GM18499 (cell line): ENCODE measurements at regions not wholly inside any gene's neighbourhood (a gene's known extent, or its start where the extent isn't known, plus 50 kb on each side); places are given as distances from the start of the nearest gene placed in this dataset.
"Not testable (repeated sequence)": the region's sequence is repeated elsewhere in the genome, so short reads cannot be mapped to it uniquely, and the experiment has no call there.

Experiments
- ATAC-seq: cut with Tn5 transposase; IDR thresholded peaks from one replicate; pipeline ENCODE4 v1.9.1; 2021; ENCODE audit warnings: moderate number of reproducible peaks; ENCODE audit not compliant: insufficient read depth, unreplicated experiment

DNA sequence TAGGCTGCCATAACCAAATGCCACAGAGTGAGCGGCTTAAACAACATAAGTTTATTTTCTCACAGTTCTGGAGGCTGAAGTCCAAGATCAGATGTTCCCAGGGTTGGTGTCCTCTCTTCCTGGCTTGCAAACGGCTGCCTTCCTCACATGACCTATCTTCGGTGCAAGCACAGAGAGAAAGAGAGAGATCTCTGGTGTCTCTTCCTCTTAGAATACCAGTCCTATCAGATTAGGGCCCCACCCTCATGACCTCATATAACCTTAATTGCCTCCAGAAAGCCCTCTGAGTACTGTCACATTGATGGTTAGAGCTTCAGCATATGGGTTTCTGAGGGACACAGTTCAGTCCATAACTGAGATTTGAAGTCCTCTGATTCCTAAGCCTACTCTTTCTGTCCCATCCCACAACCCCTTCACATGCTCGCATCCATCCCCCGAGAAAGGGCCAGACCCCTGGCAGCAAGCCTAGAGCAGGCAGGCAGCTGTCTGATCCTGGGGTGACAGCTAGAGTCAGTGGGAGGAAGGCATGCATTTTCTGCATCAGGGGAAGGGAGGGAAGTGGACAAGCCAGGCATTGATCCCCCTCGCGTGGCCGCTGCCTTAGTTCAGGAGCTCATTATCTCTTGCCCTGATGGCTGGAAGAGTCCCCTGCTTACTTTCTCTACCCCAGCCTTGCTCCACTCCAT lies 114.1 kb downstream of the FAR1 start:
- no peak for ATAC-seq

GRCh38 chr11:13784441-13784840 lies 116.0 kb downstream of the FAR1 start:
- ATAC-seq: no peak

- ATAC-seq: no peak
These were observed 116.4 kb downstream of the FAR1 start for GRCh38 chr11:13784855-13785254.

DNA sequence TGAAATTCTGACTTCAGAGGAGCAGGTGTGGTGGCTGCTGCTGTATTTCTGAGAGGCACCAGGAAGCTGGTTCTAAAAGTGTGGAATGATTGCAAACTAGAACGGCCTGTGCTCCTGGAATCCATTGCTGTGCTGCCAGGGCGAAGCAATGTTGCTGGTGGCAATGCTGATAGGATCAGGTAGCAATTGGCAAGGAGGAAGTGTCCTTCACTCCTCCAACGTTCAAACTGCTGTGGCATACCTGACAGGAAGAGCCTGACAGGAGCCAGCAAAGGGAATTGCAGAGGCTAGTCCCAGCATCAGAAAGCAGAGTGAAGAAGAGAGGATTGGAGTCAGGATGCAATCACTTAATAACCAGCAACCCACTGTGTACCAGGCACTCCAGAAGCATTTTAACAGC lies 118.2 kb downstream of the FAR1 start:
- no peak for ATAC-seq

- ATAC-seq: not testable (repeated sequence)
These were observed 129.1 kb downstream of the FAR1 start for GRCh38 chr11:13797616-13798015.

- ATAC-seq: no peak
These were observed 132.4 kb downstream of the FAR1 start for GRCh38 chr11:13800901-13801300.

DNA sequence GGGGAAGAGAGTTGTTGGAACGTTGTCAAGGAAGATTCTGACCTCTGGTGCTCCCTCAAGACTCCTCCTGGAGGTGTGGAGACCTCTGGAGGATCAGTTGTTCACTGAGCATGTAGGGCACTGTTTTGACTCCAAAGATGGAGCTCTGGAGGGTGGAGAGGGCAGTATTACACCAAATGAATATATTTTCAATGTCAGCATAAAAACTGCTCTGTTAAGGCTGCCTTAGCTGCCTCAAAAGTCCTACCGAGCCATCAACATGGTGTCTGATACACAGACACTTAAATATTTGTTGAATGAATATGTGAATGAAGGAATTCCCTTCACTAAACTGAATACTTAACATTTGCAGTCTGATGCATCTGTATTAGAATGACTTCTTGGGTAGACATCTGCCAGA lies 144.2 kb upstream of the SPON1 start:
- ATAC-seq: no peak

GRCh38 chr11:13826505-13827278 lies 135.8 kb upstream of the SPON1 start:
- no peak for ATAC-seq

- ATAC-seq: no peak
These were observed 130.8 kb upstream of the SPON1 start for GRCh38 chr11:13831696-13832095.

- ATAC-seq: no peak
These were observed 128.1 kb upstream of the SPON1 start for GRCh38 chr11:13834463-13834862.

DNA sequence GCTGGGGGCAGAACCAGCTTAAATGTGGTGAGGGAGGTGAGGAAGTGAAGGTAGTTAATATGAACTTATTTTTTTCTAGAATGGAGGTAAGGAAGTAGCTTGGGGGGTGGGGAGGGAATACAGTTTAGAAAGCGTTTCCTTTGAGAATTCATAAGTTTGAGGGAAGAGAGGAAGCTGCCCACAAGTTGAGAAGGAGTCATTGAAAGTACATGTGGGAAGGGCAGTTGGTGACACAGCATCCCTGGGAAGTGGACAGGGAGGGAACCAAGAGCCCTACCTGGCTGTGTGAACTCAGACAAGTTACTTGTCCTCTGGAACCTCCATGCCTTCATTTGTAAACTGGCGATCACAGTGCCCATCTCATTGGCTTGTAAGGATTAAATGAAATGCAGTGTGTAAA lies 125.9 kb upstream of the SPON1 start:
- no peak for ATAC-seq

DNA sequence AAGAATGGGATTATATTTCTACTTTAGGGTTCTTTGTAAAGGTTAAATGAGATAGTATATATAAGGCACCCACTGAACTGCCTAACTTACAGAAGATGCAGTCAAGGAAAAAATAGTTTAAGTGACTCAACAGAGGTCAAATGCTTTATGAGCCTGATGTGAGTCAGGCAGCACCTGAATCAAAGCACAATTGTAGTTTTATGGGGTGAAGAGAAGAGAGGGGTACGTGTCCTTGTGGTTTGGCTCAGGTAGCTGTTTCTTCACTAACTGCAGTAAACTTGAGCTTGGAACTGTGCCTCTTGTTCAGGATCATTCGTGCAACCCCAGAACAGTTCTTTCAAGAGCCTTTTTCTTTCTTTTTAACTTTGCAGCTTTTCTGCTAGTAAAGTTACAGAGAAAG lies 125.2 kb upstream of the SPON1 start:
- no peak for ATAC-seq

GRCh38 chr11:13841393-13841792 lies 121.1 kb upstream of the SPON1 start:
- ATAC-seq: no peak

DNA sequence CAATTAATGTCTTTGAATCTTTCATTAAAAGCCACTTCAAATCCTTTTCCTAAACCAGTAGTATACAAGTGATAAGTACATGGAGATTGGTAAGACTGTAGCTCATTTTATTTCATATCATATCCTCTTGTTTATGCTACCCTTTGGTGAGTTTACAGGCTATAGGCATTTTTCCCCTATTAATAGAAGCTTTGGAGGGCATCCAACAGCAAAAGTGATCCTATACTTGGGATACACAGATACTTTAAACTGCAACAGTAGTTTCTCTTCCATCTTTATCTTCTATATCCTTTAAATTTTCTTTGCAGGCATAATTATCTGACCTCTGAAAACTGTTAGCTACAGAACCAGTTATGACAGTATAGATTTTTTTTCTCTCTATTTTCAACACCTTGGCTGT lies 114.5 kb upstream of the SPON1 start:
- no peak for ATAC-seq

GRCh38 chr11:13850231-13851005 lies 112.1 kb upstream of the SPON1 start:
- no peak for ATAC-seq

DNA sequence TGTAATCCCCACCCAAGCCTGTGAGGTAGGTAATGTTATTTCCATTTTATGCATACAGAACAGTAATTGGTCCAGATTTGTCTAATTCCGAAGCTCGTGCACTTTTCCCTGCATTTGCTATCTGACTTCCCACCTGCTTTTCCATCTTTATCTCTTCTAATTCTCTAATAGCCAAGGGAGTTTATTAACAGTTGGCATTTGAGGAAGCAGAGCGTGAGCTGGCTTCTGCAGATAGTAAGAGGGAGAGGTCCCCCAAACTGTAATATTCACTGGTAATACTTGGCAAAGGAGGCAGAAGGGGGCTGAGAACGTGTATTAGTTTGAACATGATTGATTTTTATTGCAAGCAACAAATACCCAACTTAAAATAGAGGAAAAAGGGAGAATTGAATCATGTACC lies 110.8 kb upstream of the SPON1 start:
- no peak for ATAC-seq

GRCh38 chr11:13852481-13852880 lies 110.0 kb upstream of the SPON1 start:
- no peak for ATAC-seq

DNA sequence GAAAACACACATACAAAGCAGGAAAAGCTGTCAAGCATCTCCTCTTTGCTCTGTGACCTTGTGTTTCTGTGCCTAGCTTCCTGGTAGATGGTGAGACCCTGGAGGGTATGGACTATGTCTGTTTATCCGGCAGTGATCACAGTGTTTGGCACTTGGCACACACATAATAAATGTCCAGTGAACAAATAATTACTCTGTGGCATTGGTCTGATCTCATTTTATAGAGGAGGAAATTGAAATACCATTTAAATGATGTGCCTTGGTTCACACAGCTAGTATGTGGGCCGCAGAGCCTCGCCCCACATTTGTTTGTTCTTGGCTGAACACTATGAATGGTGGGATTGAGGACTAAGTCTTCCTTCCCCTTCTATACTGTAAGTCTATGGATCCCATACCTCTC lies 104.7 kb upstream of the SPON1 start:
- no peak for ATAC-seq

DNA sequence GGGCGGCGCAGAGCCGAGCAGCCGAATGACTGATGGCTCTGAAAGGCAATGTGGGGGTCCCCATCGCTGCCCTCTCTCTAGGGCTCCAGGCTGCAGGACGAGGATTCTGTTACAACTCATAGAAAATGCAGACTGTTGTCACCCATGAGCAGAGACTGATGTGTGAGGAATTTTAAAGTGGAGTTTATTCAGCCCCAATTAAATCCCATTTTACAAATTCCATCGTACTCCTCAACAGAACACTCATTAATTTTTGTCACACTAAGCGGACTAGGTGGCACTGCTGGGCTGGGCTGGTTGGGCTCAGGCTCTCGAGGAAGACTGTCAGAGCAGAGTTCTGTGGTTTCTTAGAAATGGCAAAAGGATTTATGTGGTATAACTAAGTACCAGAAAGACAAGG lies 102.6 kb upstream of the SPON1 start:
- ATAC-seq: no peak

- no peak for ATAC-seq
These were observed 101.1 kb upstream of the SPON1 start for GRCh38 chr11:13861411-13861810.

- no peak for ATAC-seq
These were observed 99.6 kb upstream of the SPON1 start for GRCh38 chr11:13862845-13863392.
